NCI-H1105 treated with DMSO at 0.1 percent for 48 hours (cell line): ENCODE measurements at regions not wholly inside any gene's neighbourhood (a gene's known extent, or its start where the extent isn't known, plus 50 kb on each side); places are given as distances from the start of the nearest gene placed in this dataset.

Source experiments
- DNase-seq: peaks from one replicate; lab custom pipeline; 2025; lab: John Stamatoyannopoulos, UW

- DNase-seq, result no peak
Observed at GRCh38 chr3:106215047-106215446, 346.2 kb upstream of the CBLB start.

- no peak for DNase-seq
Observed at GRCh38 chr3:106217745-106218144, 348.9 kb upstream of the CBLB start.

- DNase-seq, result no peak
Observed at GRCh38 chr3:106227068-106227467, 358.3 kb upstream of the CBLB start.

- no peak for DNase-seq
Observed at GRCh38 chr3:106228271-106228670, 359.5 kb upstream of the CBLB start.

GRCh38 chr3:106229495-106230278, 360.9 kb upstream of the CBLB start:
- DNase-seq, result no peak

GRCh38 chr3:106231086-106231485, 362.3 kb upstream of the CBLB start:
- DNase-seq, result no peak

- DNase-seq, result no peak
Observed at GRCh38 chr3:106232956-106233355, 364.1 kb upstream of the CBLB start.

- no peak for DNase-seq
Observed at GRCh38 chr3:106239195-106239697, 370.4 kb upstream of the CBLB start.

GRCh38 chr3:106241593-106241992, 372.8 kb upstream of the CBLB start:
- no peak for DNase-seq

- DNase-seq, result no peak
Observed at GRCh38 chr3:106242781-106243180, 374.0 kb upstream of the CBLB start.

GRCh38 chr3:106245400-106245799, 376.6 kb upstream of the CBLB start:
- no peak for DNase-seq

GRCh38 chr3:106247902-106248684, 379.3 kb upstream of the CBLB start:
- no peak for DNase-seq

GRCh38 chr3:106249159-106249558, 380.3 kb upstream of the CBLB start:
- no peak for DNase-seq

GRCh38 chr3:106249981-106250380, 381.2 kb upstream of the CBLB start:
- DNase-seq, result no peak

GRCh38 chr3:106251160-106251892, 382.5 kb upstream of the CBLB start:
- no peak for DNase-seq

GRCh38 chr3:106255870-106256248, 387.0 kb upstream of the CBLB start:
- DNase-seq, result no peak

- DNase-seq, result no peak
Observed at GRCh38 chr3:106256249-106256957, 387.6 kb upstream of the CBLB start.

- no peak for DNase-seq
Observed at GRCh38 chr3:106257172-106257571, 388.4 kb upstream of the CBLB start.

GRCh38 chr3:106261396-106261795, 392.6 kb upstream of the CBLB start:
- DNase-seq, result no peak

- no peak for DNase-seq
Observed at GRCh38 chr3:106261915-106262683, 393.3 kb upstream of the CBLB start.

GRCh38 chr3:106263011-106263410, 394.2 kb upstream of the CBLB start:
- DNase-seq, result no peak
